Esophagus squamous epithelium (tissue), 5 donors: ENCODE measurements at regions not wholly inside any gene's neighbourhood (a gene's known extent, or its start where the extent isn't known, plus 50 kb on each side); places are given as distances from the start of the nearest gene placed in this dataset.

Source experiments
- DNase-seq: peaks from one replicate; lab custom pipeline; 2025; lab: John Stamatoyannopoulos, UW
- H3K27ac ChIP-seq, 4 donors: fragments of 200-600 bp; sonication (generic); one replicate each; pipeline ENCODE4 v1.5.1; 2016 to 2019; ENCODE audit warnings: mild to moderate bottlenecking in 1 of 4
- H3K27me3 ChIP-seq, 4 donors: fragments of 200-600 bp; sonication (generic); 1 replicate in 3 of 4; 2 replicates in 1 of 4; pipeline versions ENCODE4 v1.5.1 to v1.6.0; 2017 to 2021; ENCODE audit warnings: antibody characterized with exemption in 1 of 4
- H3K36me3 ChIP-seq, 3 donors: fragments of 200-600 bp; sonication (generic); one replicate each; pipeline ENCODE4 v1.5.1; 2016 to 2019
- H3K4me1 ChIP-seq, 3 donors: fragments of 200-600 bp; sonication (generic); one replicate each; pipeline ENCODE4 v1.5.1; 2017 to 2019
- H3K4me3 ChIP-seq, 4 donors: fragments of 200-600 bp; sonication (generic); 1 replicate in 3 of 4; 2 replicates in 1 of 4; pipeline ENCODE4 v1.5.1; 2016 to 2019; ENCODE audit warnings: mild to moderate bottlenecking in 2 of 4, moderate library complexity in 1 of 4
- H3K9me3 ChIP-seq, 3 donors: fragments of 200-600 bp; sonication (generic); one replicate each; pipeline ENCODE4 v1.5.1; 2016 to 2019
- CTCF ChIP-seq, 6 experiments: fragments of 450-650 bp in 4 of 6; fragments of 200-600 bp in 2 of 6; sonication (generic) in 2 of 6; IDR thresholded peaks; one replicate each; pipeline ENCODE4 v1.5.1; 2016 to 2019; ENCODE audit warnings: antibody characterized with exemption in 6 of 6, mild to moderate bottlenecking in 4 of 6, moderate library complexity in 4 of 6
- POLR2A ChIP-seq, 4 donors: fragments of 450-650 bp; IDR thresholded peaks; one replicate each; pipeline ENCODE4 v1.6.1; 2017; ENCODE audit warnings: antibody characterized with exemption in 4 of 4, mild to moderate bottlenecking in 4 of 4, moderate library complexity in 3 of 4
- WGBS, 2 donors: methylation state at CpG; one replicate each; pipeline ENCODE4 v1.1.5; 2018; 5-methylcytosine and 5-hydroxymethylcytosine counted together
- intact Hi-C: fragments of 100-400 bp; cut with DNase I; formaldehyde crosslinking; loops from one replicate; pipeline ENCODE4 v1.15.0; 2022
- donor health status: DM: yes; HTN: yes; CAD: no.

GRCh38 chrX:40316502-40316901, 218.7 kb upstream of the BCOR start:
- peaks cover 0 to 6% (median 0%) of the 10 kb centered on the region in 3 donors for H3K9me3 ChIP-seq
- H3K27ac ChIP-seq: no peak overlapping the region
- 74 to 96% methylated on average over 4 of the region's 5 CpGs for WGBS, 2 donors
- H3K27me3 ChIP-seq: no peaks in the 10 kb centered on the region
- no peak overlapping the region for H3K4me3 ChIP-seq
- no peaks in the 10 kb centered on the region for H3K36me3 ChIP-seq
- intact Hi-C loops: no loop called here
- no peak for DNase-seq
- no peak for TF ChIP-seq POLR2A (IDR thresholded peaks at IDR 0.05)
- TF ChIP-seq CTCF (IDR thresholded peaks at IDR 0.05): no peak
- H3K4me1 ChIP-seq: no peaks in the 10 kb centered on the region

- Histone ChIP-seq H3K27ac (no peak overlapping the region), H3K4me1 (no peaks in the 10 kb centered on the region), H3K27me3 (no peaks in the 10 kb centered on the region), H3K4me3 (no peak overlapping the region), H3K36me3 (no peaks in the 10 kb centered on the region), H3K9me3 (peaks cover 0 to 6% (median 0%) of the 10 kb centered on the region in 3 donors)
- WGBS, 2 donors: 60% methylated on average over 1 of the region's 4 CpGs; no CpG with 5 or more reads in 1 of the 2 donors
- DNase-seq: no peak
- intact Hi-C loops: no loop called here
- TF ChIP-seq CTCF (IDR thresholded peaks at IDR 0.05) (peak in 1 of 6 experiments; percentile 11), POLR2A (IDR thresholded peaks at IDR 0.05) (no peak)
Measured at GRCh38 chrX:40314070-40314469, 216.3 kb upstream of the BCOR start.

GRCh38 chrX:40313269-40313668, 215.5 kb upstream of the BCOR start:
- Histone ChIP-seq H3K27ac (no peak overlapping the region), H3K9me3 (peaks cover 0 to 6% (median 0%) of the 10 kb centered on the region in 3 donors), H3K27me3 (no peaks in the 10 kb centered on the region), H3K4me1 (no peaks in the 10 kb centered on the region), H3K36me3 (no peaks in the 10 kb centered on the region), H3K4me3 (no peak overlapping the region)
- 78 to 80% methylated on average over 1 to 3 of the region's 4 CpGs for WGBS, 2 donors
- intact Hi-C loops: no loop called here
- TF ChIP-seq CTCF (IDR thresholded peaks at IDR 0.05) (no peak), POLR2A (IDR thresholded peaks at IDR 0.05) (no peak)
- DNase-seq: no peak

- no peaks in the 10 kb centered on the region for H3K4me1 ChIP-seq
- no peak for DNase-seq
Measured at GRCh38 chrX:40310447-40310846, 212.7 kb upstream of the BCOR start.

GRCh38 chrX:40310016-40310415, 212.3 kb upstream of the BCOR start:
- Histone ChIP-seq H3K4me3 (no peak overlapping the region), H3K36me3 (no peaks in the 10 kb centered on the region), H3K27ac (no peak overlapping the region), H3K4me1 (no peaks in the 10 kb centered on the region), H3K9me3 (no peaks in the 10 kb centered on the region), H3K27me3 (no peaks in the 10 kb centered on the region)
- 71 to 89% methylated on average over 3 to 6 of the region's 7 CpGs for WGBS, 2 donors
- intact Hi-C loops: no loop called here
- DNase-seq: no peak
- TF ChIP-seq POLR2A (IDR thresholded peaks at IDR 0.05): no peak
- no peak for TF ChIP-seq CTCF (IDR thresholded peaks at IDR 0.05)

More at GRCh38 chrX:40310447-40310846, 212.7 kb upstream of the BCOR start:
- intact Hi-C loops: no loop called here
- TF ChIP-seq CTCF (IDR thresholded peaks at IDR 0.05) (no peak), POLR2A (IDR thresholded peaks at IDR 0.05) (no peak)
- WGBS, 2 donors: 75% methylated on average over 4 of the region's 5 CpGs; no CpG with 5 or more reads in 1 of the 2 donors
- no peak overlapping the region for H3K4me3 ChIP-seq
- H3K27me3 ChIP-seq: no peaks in the 10 kb centered on the region
- H3K9me3 ChIP-seq: peaks cover 0 to 4% (median 0%) of the 10 kb centered on the region in 3 donors
- no peaks in the 10 kb centered on the region for H3K36me3 ChIP-seq
- H3K27ac ChIP-seq: no peak overlapping the region
